GM12892 (cell line): ENCODE measurements at regions not wholly inside any gene's neighbourhood (a gene's known extent, or its start where the extent isn't known, plus 50 kb on each side); places are given as distances from the start of the nearest gene placed in this dataset.

Experiments
- POLR2A ChIP-seq: IDR thresholded peaks from 2 replicates; pipeline ENCODE4 v1.6.1; 2011; ENCODE audit warnings: low read depth, low read length, control low read depth
- POLR2AphosphoS5 ChIP-seq: IDR thresholded peaks from 2 replicates; pipeline ENCODE4 v1.6.1; 2011; ENCODE audit warnings: low read depth, low read length, control low read depth
- TAF1 ChIP-seq: IDR thresholded peaks from 2 replicates; pipeline ENCODE4 v1.6.1; 2011; ENCODE audit warnings: low read depth, mild to moderate bottlenecking, control low read depth, low read length, borderline replicate concordance

GRCh38 chr11:109974523-109974922 is 118.7 kb upstream of the ZC3H12C start:
- no peak for TF ChIP-seq TAF1
- TF ChIP-seq POLR2AphosphoS5: no peak
- TF ChIP-seq POLR2A: no peak
